ENCODE measurements at regions not wholly inside any gene's neighbourhood (a gene's known extent, or its start where the extent isn't known, plus 50 kb on each side); places are given as distances from the start of the nearest gene placed in this dataset.

- Mint-ChIP-seq H3K4me3 (no peak overlapping the region), H3K9me3 (peaks cover 16% of the 10 kb centered on the region), H3K36me3 (ENCODE audit: low read depth) (no peaks in the 10 kb centered on the region), H3K4me1 (ENCODE audit: low read depth) (no peaks in the 10 kb centered on the region), H3K27ac (no peak overlapping the region), H3K27me3 (ENCODE audit: insufficient read depth) (no peaks in the 10 kb centered on the region)
- DNase-seq = no peak
- TF ChIP-seq CTCF (IDR thresholded peaks at IDR 0.05) = no peak
Measured at GRCh38 chr2:14866736-14867352, 234.3 kb downstream of the LRATD1 start.

GRCh38 chr2:14867853-14868252 is 235.3 kb downstream of the LRATD1 start:
- H3K9me3 Mint-ChIP-seq = peaks cover 21% of the 10 kb centered on the region
- H3K4me1 Mint-ChIP-seq (ENCODE audit: low read depth) = no peaks in the 10 kb centered on the region
- H3K36me3 Mint-ChIP-seq (ENCODE audit: low read depth) = no peaks in the 10 kb centered on the region
- no peaks in the 10 kb centered on the region for H3K27me3 Mint-ChIP-seq (ENCODE audit: insufficient read depth)
- no peak overlapping the region for H3K4me3 Mint-ChIP-seq
- DNase-seq = no peak
- TF ChIP-seq CTCF (IDR thresholded peaks at IDR 0.05) = no peak
- no peak overlapping the region for H3K27ac Mint-ChIP-seq

- Mint-ChIP-seq H3K27me3 (ENCODE audit: insufficient read depth) (no peaks in the 10 kb centered on the region), H3K4me1 (ENCODE audit: low read depth) (no peaks in the 10 kb centered on the region), H3K9me3 (peaks cover 36% of the 10 kb centered on the region), H3K4me3 (no peak overlapping the region), H3K36me3 (ENCODE audit: low read depth) (no peaks in the 10 kb centered on the region), H3K27ac (no peak overlapping the region)
- no peak for TF ChIP-seq CTCF (IDR thresholded peaks at IDR 0.05)
- DNase-seq = no peak
Measured at GRCh38 chr2:14872779-14873325, 240.3 kb downstream of the LRATD1 start.

GRCh38 chr2:14881651-14882327 is 249.3 kb downstream of the LRATD1 start:
- H3K27ac Mint-ChIP-seq = no peak overlapping the region
- peaks cover 20% of the 10 kb centered on the region for H3K9me3 Mint-ChIP-seq
- TF ChIP-seq CTCF (IDR thresholded peaks at IDR 0.05) = no peak

GRCh38 chr2:14884651-14885050 is 252.1 kb downstream of the LRATD1 start:
- H3K36me3 Mint-ChIP-seq (ENCODE audit: low read depth) = no peaks in the 10 kb centered on the region
- no peaks in the 10 kb centered on the region for H3K27me3 Mint-ChIP-seq (ENCODE audit: insufficient read depth)
- no peak overlapping the region for H3K27ac Mint-ChIP-seq
- no peaks in the 10 kb centered on the region for H3K4me1 Mint-ChIP-seq (ENCODE audit: low read depth)
- no peak overlapping the region for H3K4me3 Mint-ChIP-seq
- no peak for DNase-seq
- no peak for TF ChIP-seq CTCF (IDR thresholded peaks at IDR 0.05)
- peaks cover 21% of the 10 kb centered on the region for H3K9me3 Mint-ChIP-seq

More at GRCh38 chr2:14881651-14882327, 249.3 kb downstream of the LRATD1 start:
- Mint-ChIP-seq H3K36me3 (ENCODE audit: low read depth) (no peaks in the 10 kb centered on the region), H3K4me1 (ENCODE audit: low read depth) (no peaks in the 10 kb centered on the region), H3K4me3 (no peak overlapping the region), H3K27me3 (ENCODE audit: insufficient read depth) (no peaks in the 10 kb centered on the region)
- no peak for DNase-seq

Data from HFFc6 (cell line).